Endothelial cell of umbilical vein (primary cell): ENCODE measurements at regions not wholly inside any gene's neighbourhood (a gene's known extent, or its start where the extent isn't known, plus 50 kb on each side); places are given as distances from the start of the nearest gene placed in this dataset.

Experiments
- BruUV-seq: library from RNA; stranded (reverse); fragments of 400-500 nt; replicated peaks from 2 replicates; lab custom pipeline; 2021; lab: Mats Ljungman, UMichigan
- CTCF ChIA-PET: fragments of 300-600, 350-600 bp; sonication (Branson Sonifier 250); formaldehyde crosslinking; loops from one replicate; lab custom pipeline; 2021; ENCODE audit warnings: antibody characterized with exemption, inconsistent platforms; lab: Charles Lee
- POLR2A ChIA-PET: fragments of 300-600, 350-600 bp; sonication (Branson Sonifier 250); formaldehyde crosslinking; loops from one replicate; lab custom pipeline; 2021; ENCODE audit warnings: antibody characterized with exemption, inconsistent platforms; lab: Charles Lee
- DNase-seq: peaks from one replicate; pipeline ENCODE4 v3.0.0-alpha.2; 2011; ENCODE audit warnings: low read depth, low spot score
- FAIRE-seq: peaks from 2 replicates; lab custom pipeline; 2011; peaks lifted over from hg19 to GRCh38; lab: Jason Lieb, UNC
- H2AFZ ChIP-seq: 2 replicates; pipeline ENCODE4 v1.6.0; 2012; ENCODE audit warnings: low read depth, low read length, control low read depth, inconsistent platforms
- H3K27ac ChIP-seq: 2 replicates; pipeline ENCODE4 v1.5.1; 2011; ENCODE audit warnings: low read depth, mild to moderate bottlenecking, control low read depth, low read length, moderate library complexity; ENCODE audit not compliant: insufficient read depth
- H3K27me3 ChIP-seq, 2 experiments: 2 replicates each; pipeline versions ENCODE4 v1.6.0 to v1.6.1; 2011; ENCODE audit warnings: low read length in 2 of 2, mixed read lengths in 1 of 2; ENCODE audit not compliant: control insufficient read depth in 2 of 2, insufficient read depth in 2 of 2
- H3K36me3 ChIP-seq, 2 experiments: 2 replicates in 1 of 2; 3 replicates in 1 of 2; pipeline ENCODE4 v1.5.1; 2011; ENCODE audit warnings: low read length in 2 of 2, mild to moderate bottlenecking in 1 of 2, moderate library complexity in 1 of 2; ENCODE audit not compliant: control insufficient read depth in 2 of 2, insufficient read depth in 2 of 2; ENCODE audit errors: extremely low read depth in 1 of 2
- H3K4me1 ChIP-seq: 3 replicates; pipeline ENCODE4 v1.5.1; 2011; ENCODE audit warnings: mild to moderate bottlenecking, low read length; ENCODE audit not compliant: control insufficient read depth, insufficient read depth; ENCODE audit errors: extremely low read depth
- H3K4me2 ChIP-seq: 2 replicates; pipeline ENCODE4 v1.6.1; 2011; ENCODE audit warnings: low read length, control low read depth, mixed read lengths; ENCODE audit not compliant: insufficient read depth
- H3K4me3 ChIP-seq, 3 experiments: fragments of 200-600 bp in 1 of 3; sonication (generic), shearing (Covaris generic) in 1 of 3; replicated peaks in 1 of 3; 2 replicates each; pipeline ENCODE4 v1.5.1; 2011 to 2016; ENCODE audit warnings: control low read depth in 3 of 3, low read length in 3 of 3, mild to moderate bottlenecking in 2 of 3, inconsistent platforms in 1 of 3, low read depth in 1 of 3, moderate library complexity in 1 of 3; ENCODE audit not compliant: insufficient read depth in 1 of 3
- H3K79me2 ChIP-seq: 2 replicates; pipeline ENCODE4 v1.6.0; 2012; ENCODE audit warnings: low read length, inconsistent platforms; ENCODE audit not compliant: control insufficient read depth, insufficient read depth
- H3K9ac ChIP-seq: replicated peaks from 2 replicates; pipeline ENCODE3; 2011; ENCODE audit warnings: low read length, control low read depth; ENCODE audit not compliant: insufficient read depth; ENCODE audit errors: extremely low read depth
- H3K9me1 ChIP-seq: replicated peaks from 3 replicates; pipeline ENCODE4 v1.6.0; 2011; ENCODE audit warnings: mild to moderate bottlenecking, low read length; ENCODE audit not compliant: control insufficient read depth, insufficient read depth; ENCODE audit errors: extremely low read depth
- H3K9me3 ChIP-seq: replicated peaks from 2 replicates; pipeline ENCODE4 v1.5.1; 2012; ENCODE audit warnings: low read length, inconsistent platforms; ENCODE audit not compliant: control insufficient read depth, insufficient read depth
- H4K20me1 ChIP-seq: replicated peaks from 2 replicates; pipeline ENCODE3; 2011; ENCODE audit warnings: mild to moderate bottlenecking, low read length; ENCODE audit not compliant: control insufficient read depth, insufficient read depth; ENCODE audit errors: extremely low read depth
- EZH2 ChIP-seq: IDR thresholded peaks from 2 replicates; pipeline ENCODE4 v1.6.1; 2012; ENCODE audit warnings: borderline replicate concordance, low read depth, mild to moderate bottlenecking, moderate library complexity, low read length, inconsistent platforms; ENCODE audit not compliant: severe bottlenecking
- FOS ChIP-seq: IDR thresholded peaks from 2 replicates; pipeline ENCODE4 v1.6.1; 2011; ENCODE audit warnings: mild to moderate bottlenecking, low read length, moderate library complexity, borderline replicate concordance; ENCODE audit not compliant: insufficient read depth
- GATA2 ChIP-seq: IDR thresholded peaks from 2 replicates; pipeline ENCODE4 v1.7.0; 2011; ENCODE audit warnings: low read depth, mild to moderate bottlenecking, moderate library complexity, mixed read lengths, low read length; ENCODE audit not compliant: insufficient read length, insufficient read depth
- JUN ChIP-seq: IDR thresholded peaks from 2 replicates; pipeline ENCODE4 v1.6.1; 2011; ENCODE audit warnings: borderline replicate concordance, low read depth; ENCODE audit not compliant: insufficient read length, insufficient read depth
- MYC ChIP-seq: IDR thresholded peaks from one replicate; pipeline ENCODE4 v1.6.1; 2011; ENCODE audit warnings: mild to moderate bottlenecking, low read depth, low read length
- POLR2A ChIP-seq: IDR thresholded peaks from 2 replicates; pipeline ENCODE4 v1.6.1; 2012; ENCODE audit warnings: low read depth, mild to moderate bottlenecking, control low read depth, low read length
- POLR2AphosphoS5 ChIP-seq: IDR thresholded peaks from 2 replicates; pipeline ENCODE4 v1.6.1; 2012; ENCODE audit warnings: low read depth, mild to moderate bottlenecking, control low read depth, low read length, moderate library complexity; ENCODE audit not compliant: insufficient read depth
- dilution Hi-C: fragments of 300-500 bp; cut with MboI; formaldehyde crosslinking; loops from one replicate; pipeline ENCODE4 v1.15.0; 2019; ENCODE audit warnings: low sequenced_read_pairs; ENCODE audit not compliant: extremely low pct_ligation_motif_present
- intact Hi-C: fragments of 100-400 bp; cut with micrococcal nuclease; formaldehyde crosslinking; loops from one replicate; pipeline ENCODE4 v1.10.0; 2022
- TF ChIP-seq, protein P1 (sequence below), 2 donors: IDR thresholded peaks; 1 replicate in 1 of 2; 2 replicates in 1 of 2; pipeline ENCODE4 v1.5.1; 2011; ENCODE audit warnings: low read length in 2 of 2, mild to moderate bottlenecking in 2 of 2, moderate library complexity in 2 of 2, control low read depth in 1 of 2, inconsistent platforms in 1 of 2, low read depth in 1 of 2; ENCODE audit not compliant: insufficient read depth in 1 of 2; ENCODE audit errors: extremely low read depth in 1 of 2
- TF ChIP-seq, protein P2 (sequence below): IDR thresholded peaks from 2 replicates; pipeline ENCODE4 v1.6.1; 2011; ENCODE audit not compliant: insufficient read depth, insufficient read length

DNA sequence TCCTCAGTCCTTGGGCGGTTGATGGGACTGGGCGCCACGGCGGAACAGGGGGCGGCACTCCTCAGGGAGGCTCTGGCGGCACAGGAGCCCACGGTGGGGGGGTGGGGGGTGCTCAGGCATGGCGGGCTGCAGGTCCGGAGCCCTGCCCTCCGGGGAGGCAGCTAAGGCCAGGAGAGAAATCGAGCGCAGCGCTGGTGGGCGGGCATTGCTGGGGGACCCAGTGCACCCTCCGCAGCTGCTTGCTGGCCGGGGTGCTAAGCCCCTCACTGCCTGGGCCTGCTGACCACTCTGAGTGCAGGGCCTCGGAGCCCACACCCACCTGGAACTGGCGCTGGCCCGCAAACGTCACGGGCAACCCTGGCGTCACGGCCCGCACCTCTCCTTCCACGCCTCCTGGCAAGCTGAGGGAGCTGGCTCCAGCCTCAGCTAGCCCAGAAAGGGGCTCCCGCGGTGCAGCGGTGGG lies 164.9 kb upstream of the AGA start:
- H3K9me3 ChIP-seq: no peaks in the 10 kb centered on the region
- ChIA-PET CTCF (no interaction called here), POLR2A (no interaction called here)
- no peak overlapping the region for H3K4me3 ChIP-seq
- H4K20me1 ChIP-seq: no peaks in the 10 kb centered on the region
- no peak overlapping the region for H2AFZ ChIP-seq
- H3K36me3 ChIP-seq: no peaks in the 10 kb centered on the region
- no TSS peak for BruUV-seq
- FAIRE-seq (no peak), DNase-seq (no peak)
- no peaks in the 10 kb centered on the region for H3K27me3 ChIP-seq
- no peak overlapping the region for H3K9ac ChIP-seq
- no peak overlapping the region for H3K4me2 ChIP-seq
- TF ChIP-seq, protein P1, sequence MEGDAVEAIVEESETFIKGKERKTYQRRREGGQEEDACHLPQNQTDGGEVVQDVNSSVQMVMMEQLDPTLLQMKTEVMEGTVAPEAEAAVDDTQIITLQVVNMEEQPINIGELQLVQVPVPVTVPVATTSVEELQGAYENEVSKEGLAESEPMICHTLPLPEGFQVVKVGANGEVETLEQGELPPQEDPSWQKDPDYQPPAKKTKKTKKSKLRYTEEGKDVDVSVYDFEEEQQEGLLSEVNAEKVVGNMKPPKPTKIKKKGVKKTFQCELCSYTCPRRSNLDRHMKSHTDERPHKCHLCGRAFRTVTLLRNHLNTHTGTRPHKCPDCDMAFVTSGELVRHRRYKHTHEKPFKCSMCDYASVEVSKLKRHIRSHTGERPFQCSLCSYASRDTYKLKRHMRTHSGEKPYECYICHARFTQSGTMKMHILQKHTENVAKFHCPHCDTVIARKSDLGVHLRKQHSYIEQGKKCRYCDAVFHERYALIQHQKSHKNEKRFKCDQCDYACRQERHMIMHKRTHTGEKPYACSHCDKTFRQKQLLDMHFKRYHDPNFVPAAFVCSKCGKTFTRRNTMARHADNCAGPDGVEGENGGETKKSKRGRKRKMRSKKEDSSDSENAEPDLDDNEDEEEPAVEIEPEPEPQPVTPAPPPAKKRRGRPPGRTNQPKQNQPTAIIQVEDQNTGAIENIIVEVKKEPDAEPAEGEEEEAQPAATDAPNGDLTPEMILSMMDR (IDR thresholded peaks at IDR 0.05; ENCODE audit: extremely low read depth in 1 of 2, insufficient read depth in 1 of 2, low read depth in 1 of 2, low read length in 2 of 2): no peak
- TF ChIP-seq, protein P2, sequence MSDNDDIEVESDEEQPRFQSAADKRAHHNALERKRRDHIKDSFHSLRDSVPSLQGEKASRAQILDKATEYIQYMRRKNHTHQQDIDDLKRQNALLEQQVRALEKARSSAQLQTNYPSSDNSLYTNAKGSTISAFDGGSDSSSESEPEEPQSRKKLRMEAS: no peak
- no peak for TF ChIP-seq POLR2A
- no peak for TF ChIP-seq POLR2AphosphoS5
- TF ChIP-seq MYC: no peak
- no peak for TF ChIP-seq FOS
- no peak for TF ChIP-seq GATA2
- TF ChIP-seq EZH2: no peak
- TF ChIP-seq JUN: no peak
- intact Hi-C loops: no loop called here
- dilution Hi-C loops: no loop called here
- H3K79me2 ChIP-seq: no peaks in the 10 kb centered on the region
- no peak overlapping the region for H3K27ac ChIP-seq
- no peaks in the 10 kb centered on the region for H3K9me1 ChIP-seq
- H3K4me1 ChIP-seq: no peaks in the 10 kb centered on the region
